ENCODE measurements at regions not wholly inside any gene's neighbourhood (a gene's known extent, or its start where the extent isn't known, plus 50 kb on each side); places are given as distances from the start of the nearest gene placed in this dataset.

- TF ChIP-seq CTCF (IDR thresholded peaks at IDR 0.05) (no peak), POLR2AphosphoS5 (IDR thresholded peaks at IDR 0.05; ENCODE audit: low read depth, low read length) (no peak)
Measured at GRCh38 chr1:208598021-208598420, 353.8 kb upstream of the PLXNA2 start.
